ENCODE measurements at regions not wholly inside any gene's neighbourhood (a gene's known extent, or its start where the extent isn't known, plus 50 kb on each side); places are given as distances from the start of the nearest gene placed in this dataset.
"Not testable (repeated sequence)": the region's sequence is repeated elsewhere in the genome, so short reads cannot be mapped to it uniquely, and the experiment has no call there.

GRCh38 chr17:33560871-33561270 lies 267.8 kb upstream of the ASIC2 start:
- no CpG with 5 or more reads among the region's 3 CpGs for WGBS (ENCODE audit: insufficient coverage)
- Histone ChIP-seq H3K27me3 (ENCODE audit: control insufficient read depth, insufficient read depth, low read length) (no peaks in the 10 kb centered on the region), H3K4me1 (ENCODE audit: control insufficient read depth, insufficient read depth, low read length) (no peaks in the 10 kb centered on the region), H3K4me3 (ENCODE audit: low read depth, low read length) (no peak overlapping the region), H3K27ac (ENCODE audit: low read depth, low read length) (no peak overlapping the region), H3K36me3 (ENCODE audit: control insufficient read depth, insufficient read depth, low read length) (no peaks in the 10 kb centered on the region), H3K9me3 (ENCODE audit: control insufficient read depth, insufficient read depth, low read length) (no peaks in the 10 kb centered on the region)
- DNase-seq (ENCODE audit: low read depth in 4 of 6, low spot score in 6 of 6): no peak

GRCh38 chr17:33561569-33562334 lies 268.7 kb upstream of the ASIC2 start:
- Histone ChIP-seq H3K36me3 (ENCODE audit: control insufficient read depth, insufficient read depth, low read length) (no peaks in the 10 kb centered on the region), H3K27ac (ENCODE audit: low read depth, low read length) (no peak overlapping the region), H3K27me3 (ENCODE audit: control insufficient read depth, insufficient read depth, low read length) (no peaks in the 10 kb centered on the region), H3K4me3 (ENCODE audit: low read depth, low read length) (no peak overlapping the region), H3K9me3 (ENCODE audit: control insufficient read depth, insufficient read depth, low read length) (no peaks in the 10 kb centered on the region), H3K4me1 (ENCODE audit: control insufficient read depth, insufficient read depth, low read length) (no peaks in the 10 kb centered on the region)
- WGBS (ENCODE audit: insufficient coverage): 58% methylated on average over 4 of the region's 11 CpGs
- no peak for DNase-seq (ENCODE audit: low read depth in 4 of 6, low spot score in 6 of 6)

DNA sequence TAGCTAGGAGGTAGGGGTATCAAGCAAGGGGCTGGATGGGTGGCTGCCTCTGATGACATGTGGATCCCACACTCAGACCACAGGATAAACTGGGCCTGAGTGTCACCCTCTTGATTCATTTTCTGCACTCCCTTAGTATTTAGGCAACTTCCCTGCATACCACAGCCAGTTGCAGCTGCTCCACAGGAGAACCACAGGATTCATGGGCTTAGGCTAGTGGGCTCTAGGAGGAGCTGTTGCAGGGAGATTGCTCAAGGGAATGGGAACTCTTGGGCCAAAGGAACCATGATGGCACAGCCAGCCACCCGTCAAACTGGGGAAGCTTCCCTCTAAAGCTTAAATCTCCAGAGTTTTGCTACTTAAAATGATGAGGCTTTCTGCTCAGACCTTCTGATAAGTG lies 269.7 kb upstream of the ASIC2 start:
- WGBS (ENCODE audit: insufficient coverage): no CpG with 5 or more reads among the region's 1 CpG
- Histone ChIP-seq H3K36me3 (ENCODE audit: control insufficient read depth, insufficient read depth, low read length) (no peaks in the 10 kb centered on the region), H3K4me3 (ENCODE audit: low read depth, low read length) (no peak overlapping the region), H3K27me3 (ENCODE audit: control insufficient read depth, insufficient read depth, low read length) (no peaks in the 10 kb centered on the region), H3K9me3 (ENCODE audit: control insufficient read depth, insufficient read depth, low read length) (no peaks in the 10 kb centered on the region), H3K27ac (ENCODE audit: low read depth, low read length) (no peak overlapping the region), H3K4me1 (ENCODE audit: control insufficient read depth, insufficient read depth, low read length) (no peaks in the 10 kb centered on the region)
- no peak for DNase-seq (ENCODE audit: low read depth in 4 of 6, low spot score in 6 of 6)

DNA sequence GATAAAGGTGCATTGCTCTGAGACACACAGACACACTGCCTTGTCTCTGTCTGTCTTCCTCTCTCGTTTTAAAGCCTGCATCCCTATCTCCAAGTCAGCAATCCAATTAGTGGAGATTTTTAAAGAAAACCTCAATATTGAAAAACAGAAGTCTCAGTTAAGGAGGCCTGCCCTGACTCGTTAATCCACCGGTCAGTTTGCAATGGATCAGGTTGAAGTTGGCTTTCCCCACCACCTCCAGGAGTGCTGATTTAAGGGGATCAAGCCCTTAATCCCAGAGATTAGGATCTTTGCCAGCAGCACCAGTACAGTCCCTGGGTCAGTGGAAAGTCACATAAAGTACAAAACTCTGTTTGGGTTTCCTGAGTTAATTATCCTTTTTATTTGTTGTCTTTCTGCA lies 271.1 kb upstream of the ASIC2 start:
- Histone ChIP-seq H3K27ac (ENCODE audit: low read depth, low read length) (no peak overlapping the region), H3K36me3 (ENCODE audit: control insufficient read depth, insufficient read depth, low read length) (no peaks in the 10 kb centered on the region), H3K4me1 (ENCODE audit: control insufficient read depth, insufficient read depth, low read length) (no peaks in the 10 kb centered on the region), H3K9me3 (ENCODE audit: control insufficient read depth, insufficient read depth, low read length) (no peaks in the 10 kb centered on the region), H3K27me3 (ENCODE audit: control insufficient read depth, insufficient read depth, low read length) (no peaks in the 10 kb centered on the region), H3K4me3 (ENCODE audit: low read depth, low read length) (no peak overlapping the region)
- WGBS (ENCODE audit: insufficient coverage): 89% methylated on average over 3 of the region's 3 CpGs
- DNase-seq (ENCODE audit: low read depth in 4 of 6, low spot score in 6 of 6): no peak

DNA sequence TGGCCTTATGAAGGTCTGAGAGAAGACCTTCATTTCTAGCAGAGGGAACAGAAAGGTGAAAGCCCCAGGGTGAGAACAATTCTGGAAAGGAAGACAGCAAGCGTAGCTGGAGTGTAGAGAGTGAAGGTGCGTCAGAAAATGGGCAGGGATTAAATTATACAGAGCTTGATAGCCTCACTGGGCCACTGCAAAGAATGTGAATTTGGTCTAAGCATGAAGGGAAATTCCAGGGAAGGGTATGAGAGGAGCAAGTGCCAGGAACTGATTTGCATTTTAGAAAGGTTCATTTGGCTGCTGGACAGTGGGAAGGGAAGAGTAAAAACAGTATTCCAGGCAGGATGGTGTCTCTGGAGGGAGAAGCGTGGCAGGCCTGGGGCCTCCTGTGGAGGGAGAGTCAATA lies 274.1 kb upstream of the ASIC2 start:
- no peak for DNase-seq (ENCODE audit: low read depth in 4 of 6, low spot score in 6 of 6)
- H3K4me1 ChIP-seq (ENCODE audit: control insufficient read depth, insufficient read depth, low read length): no peaks in the 10 kb centered on the region
- H3K36me3 ChIP-seq (ENCODE audit: control insufficient read depth, insufficient read depth, low read length): no peaks in the 10 kb centered on the region
- no peaks in the 10 kb centered on the region for H3K27me3 ChIP-seq (ENCODE audit: control insufficient read depth, insufficient read depth, low read length)
- no peak overlapping the region for H3K27ac ChIP-seq (ENCODE audit: low read depth, low read length)
- H3K9me3 ChIP-seq (ENCODE audit: control insufficient read depth, insufficient read depth, low read length): no peaks in the 10 kb centered on the region
- 59% methylated on average over 3 of the region's 3 CpGs for WGBS (ENCODE audit: insufficient coverage)
- no peak overlapping the region for H3K4me3 ChIP-seq (ENCODE audit: low read depth, low read length)

DNA sequence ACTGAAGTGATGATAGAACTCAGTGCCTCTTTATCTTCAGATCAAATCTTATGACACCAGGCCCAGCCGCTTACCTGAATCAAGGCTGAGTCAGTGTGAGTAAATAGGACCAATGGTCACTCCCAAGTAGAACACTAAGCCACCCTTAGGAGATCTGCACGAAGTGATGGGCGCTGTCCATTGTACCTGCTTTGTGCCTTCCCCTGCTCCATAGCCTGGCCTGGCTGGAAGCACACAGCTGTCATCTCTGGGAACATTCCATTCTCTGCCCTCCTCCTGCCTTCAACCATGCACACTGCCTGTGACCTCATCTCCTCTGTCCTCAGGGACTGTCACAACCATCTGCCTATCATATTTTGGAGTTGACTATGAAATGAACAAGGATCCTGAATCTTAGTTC lies 279.5 kb upstream of the ASIC2 start:
- no peaks in the 10 kb centered on the region for H3K36me3 ChIP-seq (ENCODE audit: control insufficient read depth, insufficient read depth, low read length)
- H3K27ac ChIP-seq (ENCODE audit: low read depth, low read length): no peak overlapping the region
- no peaks in the 10 kb centered on the region for H3K4me1 ChIP-seq (ENCODE audit: control insufficient read depth, insufficient read depth, low read length)
- DNase-seq (ENCODE audit: low read depth in 4 of 6, low spot score in 6 of 6): no peak
- H3K4me3 ChIP-seq (ENCODE audit: low read depth, low read length): no peak overlapping the region
- no peaks in the 10 kb centered on the region for H3K27me3 ChIP-seq (ENCODE audit: control insufficient read depth, insufficient read depth, low read length)
- 79% methylated on average over 2 of the region's 3 CpGs for WGBS (ENCODE audit: insufficient coverage)
- no peaks in the 10 kb centered on the region for H3K9me3 ChIP-seq (ENCODE audit: control insufficient read depth, insufficient read depth, low read length)

- H3K9me3 ChIP-seq (ENCODE audit: control insufficient read depth, insufficient read depth, low read length): no peaks in the 10 kb centered on the region
- no peaks in the 10 kb centered on the region for H3K4me1 ChIP-seq (ENCODE audit: control insufficient read depth, insufficient read depth, low read length)
- no peaks in the 10 kb centered on the region for H3K36me3 ChIP-seq (ENCODE audit: control insufficient read depth, insufficient read depth, low read length)
- H3K27ac ChIP-seq (ENCODE audit: low read depth, low read length): no peak overlapping the region
- H3K4me3 ChIP-seq (ENCODE audit: low read depth, low read length): no peak overlapping the region
- WGBS (ENCODE audit: insufficient coverage): 87% methylated on average over 2 of the region's 4 CpGs
- H3K27me3 ChIP-seq (ENCODE audit: control insufficient read depth, insufficient read depth, low read length): no peaks in the 10 kb centered on the region
- no peak for DNase-seq (ENCODE audit: low read depth in 4 of 6, low spot score in 6 of 6)
Observed at GRCh38 chr17:33574942-33575445, 281.9 kb upstream of the ASIC2 start.

DNA sequence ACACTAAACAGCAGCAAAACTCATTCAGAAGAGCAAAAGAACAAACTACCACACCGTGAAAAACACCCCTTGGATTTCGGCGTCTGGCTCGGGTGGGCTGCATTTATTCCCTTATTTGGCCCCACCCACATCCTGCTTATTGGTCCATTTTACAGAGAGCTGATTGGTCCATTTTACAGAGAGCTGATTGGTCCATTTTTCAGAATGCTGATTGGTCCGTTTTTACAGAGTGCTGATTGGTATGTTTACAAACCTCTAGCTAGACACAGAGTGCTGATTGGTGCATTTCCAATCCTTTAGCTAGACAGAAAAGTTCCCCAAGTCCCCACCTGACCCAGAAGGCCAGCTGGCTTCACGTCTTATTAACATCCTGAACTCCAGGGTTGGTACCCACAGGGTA lies 286.6 kb upstream of the ASIC2 start:
- not testable (repeated sequence) for H3K36me3 ChIP-seq (ENCODE audit: control insufficient read depth, insufficient read depth, low read length); H3K9me3 ChIP-seq (ENCODE audit: control insufficient read depth, insufficient read depth, low read length); DNase-seq (ENCODE audit: low read depth in 4 of 6, low spot score in 6 of 6); H3K4me1 ChIP-seq (ENCODE audit: control insufficient read depth, insufficient read depth, low read length); H3K27me3 ChIP-seq (ENCODE audit: control insufficient read depth, insufficient read depth, low read length); H3K4me3 ChIP-seq (ENCODE audit: low read depth, low read length); H3K27ac ChIP-seq (ENCODE audit: low read depth, low read length)
- WGBS (ENCODE audit: insufficient coverage): 98% methylated on average over 5 of the region's 6 CpGs

- no peak overlapping the region for H3K27ac ChIP-seq (ENCODE audit: low read depth, low read length)
- 93% methylated on average over 2 of the region's 3 CpGs for WGBS (ENCODE audit: insufficient coverage)
- H3K4me1 ChIP-seq (ENCODE audit: control insufficient read depth, insufficient read depth, low read length): no peaks in the 10 kb centered on the region
- DNase-seq (ENCODE audit: low read depth in 4 of 6, low spot score in 6 of 6): no peak
- no peaks in the 10 kb centered on the region for H3K36me3 ChIP-seq (ENCODE audit: control insufficient read depth, insufficient read depth, low read length)
- H3K9me3 ChIP-seq (ENCODE audit: control insufficient read depth, insufficient read depth, low read length): no peaks in the 10 kb centered on the region
- H3K4me3 ChIP-seq (ENCODE audit: low read depth, low read length): no peak overlapping the region
- H3K27me3 ChIP-seq (ENCODE audit: control insufficient read depth, insufficient read depth, low read length): no peaks in the 10 kb centered on the region
Observed at GRCh38 chr17:33580215-33580614, 287.1 kb upstream of the ASIC2 start.

- Histone ChIP-seq H3K27me3 (ENCODE audit: control insufficient read depth, insufficient read depth, low read length) (no peaks in the 10 kb centered on the region), H3K9me3 (ENCODE audit: control insufficient read depth, insufficient read depth, low read length) (no peaks in the 10 kb centered on the region), H3K27ac (ENCODE audit: low read depth, low read length) (no peak overlapping the region), H3K36me3 (ENCODE audit: control insufficient read depth, insufficient read depth, low read length) (no peaks in the 10 kb centered on the region), H3K4me1 (ENCODE audit: control insufficient read depth, insufficient read depth, low read length) (no peaks in the 10 kb centered on the region), H3K4me3 (ENCODE audit: low read depth, low read length) (no peak overlapping the region)
- 69% methylated on average over 2 of the region's 2 CpGs for WGBS (ENCODE audit: insufficient coverage)
- no peak for DNase-seq (ENCODE audit: low read depth in 4 of 6, low spot score in 6 of 6)
Observed at GRCh38 chr17:33582661-33583060, 289.6 kb upstream of the ASIC2 start.
